ENCODE measurements at regions not wholly inside any gene's neighbourhood (a gene's known extent, or its start where the extent isn't known, plus 50 kb on each side); places are given as distances from the start of the nearest gene placed in this dataset.

DNA sequence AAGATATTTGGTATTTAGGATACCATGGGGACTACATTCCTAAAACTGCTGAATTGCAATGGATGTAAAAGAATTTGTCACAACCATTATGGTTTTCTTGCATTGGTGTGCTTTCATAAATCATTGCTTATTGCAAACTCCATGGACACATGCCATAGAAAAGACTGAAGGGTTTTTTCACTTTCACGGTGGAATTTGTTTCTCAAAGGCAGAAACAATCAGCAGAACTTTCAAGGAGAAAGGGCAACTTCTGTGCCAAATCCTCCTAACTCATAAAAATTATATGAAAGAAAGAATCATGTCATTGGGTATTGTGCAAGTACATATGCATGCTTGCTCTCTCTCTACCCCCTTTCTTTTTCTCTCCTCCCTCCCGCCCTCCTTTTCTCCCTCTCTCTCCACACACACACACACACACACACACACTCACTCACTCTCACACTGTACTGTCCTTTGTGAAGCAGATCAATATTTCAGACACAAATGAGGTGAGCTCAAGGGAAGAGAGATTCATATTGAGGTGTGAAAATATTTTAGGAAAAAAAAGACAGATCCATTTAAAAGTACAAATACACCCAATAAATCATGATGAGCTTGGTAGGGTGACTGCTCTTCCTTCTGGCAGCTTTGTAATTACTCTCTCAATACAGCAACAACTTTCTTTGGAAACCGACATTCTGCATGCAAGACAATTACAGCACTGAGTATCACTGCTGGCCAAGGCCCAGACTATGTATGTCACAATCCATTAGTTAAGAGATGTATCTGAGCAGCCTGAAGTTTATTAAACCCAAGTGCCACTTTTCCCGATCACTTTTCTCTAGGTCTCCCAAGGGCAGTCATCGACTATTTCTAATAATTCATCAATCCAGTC lies 492.6 kb downstream of the TUSC7 start:
- DNase-seq: no peak

DNA sequence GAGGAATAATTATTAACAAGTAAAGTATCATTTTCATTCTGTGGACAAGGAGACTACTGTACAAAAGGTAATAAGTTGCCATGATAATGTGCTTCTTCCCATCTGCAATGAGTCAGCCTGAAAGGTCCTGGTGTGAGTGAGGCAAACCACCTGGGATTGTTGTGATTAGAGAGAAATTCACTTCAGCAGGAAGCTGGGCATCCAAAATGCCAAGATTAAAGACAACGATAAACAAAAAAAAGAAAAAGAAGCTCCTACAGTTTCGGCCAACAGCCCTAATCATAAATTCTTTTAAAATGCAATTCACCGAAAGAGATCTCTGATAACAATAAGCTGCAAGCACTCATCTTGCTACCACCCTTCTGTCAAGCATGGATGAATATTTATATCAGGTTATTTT lies 507.8 kb downstream of the TUSC7 start:
- no peak for DNase-seq

DNA sequence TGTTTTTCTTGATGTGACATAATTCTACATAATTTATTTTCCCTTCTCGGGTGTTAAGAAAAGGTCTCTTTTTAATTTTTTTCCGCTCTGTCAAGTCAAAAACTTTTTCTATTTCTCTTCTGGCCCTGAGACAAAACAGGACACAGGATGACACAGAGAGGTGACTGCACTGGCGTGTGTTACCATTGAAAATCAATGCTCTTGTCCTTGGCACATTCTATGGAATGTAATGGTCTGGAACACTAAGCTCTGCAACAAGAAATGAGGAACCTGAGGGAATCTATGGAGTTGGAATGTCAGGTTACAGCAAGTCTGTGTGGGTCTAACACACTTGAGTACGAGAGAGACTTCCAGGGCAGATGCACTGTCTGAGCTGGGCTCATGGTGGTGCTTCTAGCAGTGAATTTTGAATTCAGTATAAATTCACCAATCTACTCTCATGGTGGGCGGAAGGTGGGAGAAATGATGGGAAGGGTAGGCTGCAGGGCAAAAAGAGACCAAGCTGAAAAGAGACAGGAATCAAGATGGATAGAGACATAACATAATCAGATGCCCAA lies 508.3 kb downstream of the TUSC7 start:
- no peak for DNase-seq

DNA sequence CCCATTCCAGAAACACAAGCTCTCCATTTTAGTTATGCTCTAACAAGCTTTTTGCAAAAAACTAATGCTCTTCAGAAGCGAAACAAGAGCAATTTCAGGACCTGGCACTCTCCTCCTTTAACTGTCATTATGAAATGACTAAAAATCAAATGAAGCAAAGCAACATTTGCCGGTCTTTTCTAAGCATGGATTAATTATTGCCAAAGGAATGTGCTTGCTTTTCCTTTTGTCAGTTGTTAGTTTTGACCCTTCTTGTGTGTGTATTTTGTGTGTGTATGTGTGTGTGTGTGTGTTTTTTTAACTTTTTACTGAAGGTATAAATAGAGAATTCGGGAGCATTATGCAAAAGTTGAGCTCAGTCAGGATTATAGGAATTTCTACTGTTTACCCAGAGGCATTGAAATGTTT lies 509.1 kb downstream of the TUSC7 start:
- DNase-seq: no peak

DNA sequence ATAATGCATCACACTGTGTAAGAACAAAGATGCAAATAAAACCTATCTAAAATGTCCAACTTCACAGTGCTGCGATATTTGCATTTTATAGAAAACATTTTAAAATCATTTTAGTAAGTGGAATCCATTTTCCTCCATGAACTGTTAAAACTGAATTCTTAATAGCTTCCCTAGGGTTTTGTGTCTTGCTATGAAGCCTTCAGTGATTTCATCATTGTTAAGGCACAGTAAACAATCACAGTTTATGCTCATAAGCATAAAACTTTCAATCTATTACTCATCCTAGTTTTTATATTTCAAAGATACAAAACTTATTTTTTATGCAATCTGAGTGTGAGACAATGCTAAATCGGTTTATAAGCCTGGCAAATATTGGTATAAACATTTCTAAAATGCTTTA lies 509.7 kb downstream of the TUSC7 start:
- no peak for DNase-seq

DNA sequence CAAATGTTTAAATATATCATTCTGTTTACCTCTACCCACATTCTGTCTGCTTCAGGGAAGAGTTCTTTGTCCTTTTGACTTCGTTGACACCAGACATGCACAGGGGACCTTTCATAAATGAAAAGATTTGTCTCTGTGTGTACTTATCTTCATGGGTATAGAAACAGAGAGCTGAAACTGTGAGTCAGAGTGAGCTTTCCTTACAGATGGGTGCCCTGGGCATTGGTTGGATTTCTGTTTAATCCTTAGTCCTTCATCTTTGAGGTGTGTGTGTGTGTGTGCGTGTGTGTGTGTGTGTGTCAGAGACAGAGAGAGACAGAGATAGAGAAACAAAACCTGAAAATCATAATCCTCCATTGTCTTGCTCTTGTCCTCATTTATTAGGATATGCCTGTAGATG lies 517.4 kb downstream of the TUSC7 start:
- DNase-seq: no peak

DNA sequence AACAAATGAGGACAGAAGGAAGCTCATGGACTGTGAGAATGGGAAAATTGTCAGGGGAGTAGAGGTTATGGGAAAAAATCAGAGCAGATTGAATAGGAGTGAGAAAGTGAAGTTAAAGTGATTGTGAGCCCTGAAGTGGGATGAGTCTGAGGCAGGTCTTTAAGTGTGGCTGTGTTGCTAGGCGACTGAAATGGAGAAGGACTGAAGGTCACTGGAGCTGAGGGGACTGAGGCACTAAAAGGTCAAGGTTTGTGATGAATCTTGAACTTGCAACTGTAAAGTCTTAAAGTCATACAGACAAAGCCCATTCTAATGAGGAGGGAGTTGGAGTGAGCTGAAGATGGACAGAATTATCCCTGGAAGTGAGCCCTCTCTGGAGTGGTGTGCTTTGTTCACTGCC lies 518.9 kb downstream of the TUSC7 start:
- no peak for DNase-seq

DNA sequence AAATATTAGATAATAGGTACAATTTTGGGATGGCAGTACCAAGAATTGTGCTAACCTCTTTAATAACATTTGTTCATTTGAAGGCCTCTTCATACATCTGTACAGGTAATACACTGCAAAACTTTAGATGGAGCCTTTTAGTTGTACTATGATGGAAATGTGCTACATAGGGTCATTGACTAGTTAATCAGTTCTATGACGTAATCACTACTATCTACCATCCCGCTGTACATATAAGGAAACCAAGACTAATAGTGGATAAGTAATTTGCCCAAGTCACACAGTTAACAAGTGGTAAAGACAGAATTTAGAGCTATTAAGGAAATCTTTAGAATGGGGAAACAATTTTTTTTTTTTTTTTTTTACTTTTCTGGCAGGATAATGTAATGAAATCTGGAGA lies 521.3 kb downstream of the TUSC7 start:
- DNase-seq: no peak

DNA sequence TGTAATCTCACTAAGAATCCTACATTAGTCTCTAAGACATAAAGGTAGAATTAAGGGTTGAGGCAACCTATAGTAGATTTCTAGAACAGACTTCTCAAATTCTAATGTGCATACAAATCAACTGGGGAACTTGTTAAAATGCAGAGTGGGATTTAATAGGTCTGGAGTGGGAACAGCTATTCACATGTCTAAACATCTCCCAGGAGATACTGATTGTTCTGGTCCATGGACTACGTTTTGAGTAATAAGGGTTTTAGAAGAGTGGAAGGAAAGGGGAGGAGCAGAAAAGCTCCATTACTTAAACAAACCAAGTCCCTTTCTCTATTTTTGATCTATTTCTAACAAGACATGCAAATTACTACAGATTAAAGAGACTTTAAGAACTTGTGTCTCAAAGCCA lies 524.8 kb downstream of the TUSC7 start:
- DNase-seq: no peak

DNA sequence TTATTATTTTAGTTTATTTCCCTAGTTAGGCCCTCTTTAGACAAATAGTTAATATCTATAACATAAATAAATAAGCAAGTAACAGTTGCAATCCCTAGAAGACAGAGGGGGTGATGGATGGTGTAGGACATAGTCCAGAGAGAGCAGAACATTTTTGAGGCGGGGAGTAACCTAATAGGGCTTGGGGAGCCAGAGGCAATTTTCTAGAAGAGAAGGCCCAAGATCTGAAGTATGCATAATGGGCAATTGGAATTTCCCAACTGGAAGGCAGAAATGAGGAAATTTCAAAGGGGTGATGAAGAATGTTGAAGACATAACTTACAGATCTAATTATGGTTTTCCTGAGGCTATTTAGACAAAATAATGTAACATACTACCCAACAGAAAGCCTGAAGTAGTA lies 525.7 kb downstream of the TUSC7 start:
- DNase-seq: no peak

DNA sequence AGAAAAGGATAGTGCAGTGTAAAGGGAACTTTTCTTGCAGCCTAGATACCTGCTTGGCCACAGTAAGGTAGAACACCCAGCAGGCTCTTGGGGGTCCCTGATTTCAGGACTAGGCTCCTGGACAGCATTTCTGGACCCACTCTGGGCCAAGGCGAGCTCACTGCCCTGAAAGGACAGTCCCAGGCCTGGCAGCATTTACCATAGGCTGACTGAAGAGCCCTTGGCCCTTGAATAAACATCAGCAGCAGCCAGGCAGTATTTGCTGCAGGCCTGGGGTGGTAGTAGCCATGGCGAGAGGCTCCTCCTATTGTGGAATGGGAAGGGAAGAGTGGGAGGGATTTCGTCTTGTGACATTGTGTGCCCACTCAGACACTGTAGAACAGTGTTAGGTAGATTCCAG lies 529.2 kb downstream of the TUSC7 start:
- DNase-seq: no peak

DNA sequence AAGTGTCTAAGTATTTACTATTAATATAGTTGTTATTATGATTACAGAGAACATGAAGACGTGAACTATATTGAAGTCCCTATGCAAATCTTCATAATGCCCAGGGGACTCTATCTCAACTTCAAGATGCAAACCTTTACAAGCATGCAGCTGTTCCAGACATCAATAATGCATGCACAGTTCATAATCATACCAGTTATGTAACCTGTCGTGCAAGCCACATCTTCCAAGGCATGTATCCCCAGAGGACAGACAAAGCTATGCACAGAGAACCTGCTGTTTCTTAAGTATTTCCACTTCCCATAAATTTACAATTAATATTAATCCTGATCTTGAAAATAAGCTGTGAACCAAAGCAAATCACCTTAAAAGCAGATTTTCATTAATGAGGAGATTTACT lies 534.1 kb downstream of the TUSC7 start:
- no peak for DNase-seq

DNA sequence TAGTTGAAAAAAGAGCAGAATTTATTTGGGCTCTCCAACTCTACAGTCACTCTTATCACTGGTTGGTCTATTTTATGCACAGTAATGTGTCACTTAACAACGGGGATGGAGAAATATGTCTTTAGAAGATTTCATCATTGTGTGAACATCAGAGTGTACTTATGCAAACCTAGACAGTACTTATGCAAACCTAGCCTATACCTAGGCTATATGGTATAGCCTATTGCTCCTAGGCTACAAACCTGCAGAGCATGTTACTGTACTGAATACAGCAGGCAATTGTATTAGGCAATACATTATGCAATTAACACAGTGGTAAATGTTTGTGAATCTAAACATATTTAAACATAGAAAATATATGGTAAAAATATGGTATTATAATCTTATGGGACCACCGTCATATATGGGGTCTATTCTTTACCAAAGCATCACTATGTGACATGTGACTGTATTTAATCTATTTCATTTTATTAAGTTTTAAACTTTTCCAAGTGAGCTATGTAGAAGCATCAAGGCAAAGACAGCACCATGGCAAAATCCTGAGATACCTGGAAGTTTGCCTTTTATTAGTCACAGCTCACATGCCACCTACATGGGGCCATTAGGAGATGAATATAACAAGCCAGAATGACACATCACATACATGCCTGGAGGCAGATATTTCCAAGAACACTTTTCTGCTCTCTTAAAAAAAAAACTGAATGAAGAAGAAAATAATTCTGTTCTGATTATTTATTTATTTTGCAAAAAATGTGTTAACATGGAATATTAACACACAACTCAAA lies 537.4 kb downstream of the TUSC7 start:
- DNase-seq: no peak

DNA sequence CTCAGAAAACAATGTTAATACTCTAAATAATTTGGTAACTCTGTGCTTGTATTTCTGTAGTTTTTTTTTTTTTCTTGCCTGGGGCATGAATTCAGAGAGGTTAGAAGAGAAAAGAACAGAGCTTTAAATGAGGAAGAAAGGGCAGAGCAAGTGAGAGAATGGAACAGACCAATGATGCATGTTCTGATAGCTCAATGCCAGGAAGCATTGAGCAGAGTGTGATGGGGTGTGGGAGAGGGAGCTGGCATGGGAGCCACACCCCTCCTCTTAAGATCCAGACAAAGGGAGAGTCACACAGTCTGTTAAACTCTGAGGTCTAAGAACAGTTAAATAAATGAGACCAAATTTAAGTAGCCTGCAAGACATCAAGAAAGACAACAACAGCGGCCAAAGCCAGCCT lies 538.6 kb downstream of the TUSC7 start:
- no peak for DNase-seq

DNA sequence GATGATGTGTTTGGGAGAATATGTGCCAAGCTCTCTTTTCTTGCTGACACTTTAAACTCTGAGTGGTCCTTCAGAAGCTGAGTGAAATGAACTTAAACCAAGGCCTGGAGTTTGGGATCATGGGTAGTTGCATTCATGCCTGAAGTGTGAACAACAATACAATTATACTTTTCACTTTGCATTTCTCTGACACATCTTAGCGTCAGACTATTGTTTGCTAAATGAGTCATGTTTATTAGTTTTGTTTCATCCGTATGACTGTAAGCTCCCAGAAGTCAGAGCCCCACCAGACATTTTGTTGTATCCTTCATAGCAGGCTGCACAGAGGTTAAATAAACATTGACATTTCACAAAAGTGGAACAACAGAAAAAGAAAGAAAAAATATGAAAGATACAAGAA lies 542.6 kb downstream of the TUSC7 start:
- DNase-seq: no peak

DNA sequence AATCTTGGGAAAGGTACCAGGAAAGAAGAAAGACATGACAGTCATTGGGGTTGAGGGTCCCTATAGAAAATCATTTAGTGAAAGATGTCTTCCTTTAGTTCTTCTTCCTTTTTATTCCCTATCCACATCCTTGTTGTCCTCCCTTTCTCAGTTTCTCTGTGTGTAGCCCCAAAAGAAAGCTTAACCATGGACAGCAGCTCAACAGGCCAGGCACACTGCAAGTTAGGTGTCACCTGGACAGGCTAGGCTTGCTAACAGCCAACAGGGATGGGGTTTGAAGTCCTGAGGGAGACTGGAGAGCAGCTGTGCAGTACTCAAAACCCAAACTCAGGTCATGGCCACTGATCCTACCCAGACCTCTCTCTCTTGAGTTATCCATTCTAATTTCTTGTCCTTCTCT lies 543.1 kb downstream of the TUSC7 start:
- no peak for DNase-seq

DNA sequence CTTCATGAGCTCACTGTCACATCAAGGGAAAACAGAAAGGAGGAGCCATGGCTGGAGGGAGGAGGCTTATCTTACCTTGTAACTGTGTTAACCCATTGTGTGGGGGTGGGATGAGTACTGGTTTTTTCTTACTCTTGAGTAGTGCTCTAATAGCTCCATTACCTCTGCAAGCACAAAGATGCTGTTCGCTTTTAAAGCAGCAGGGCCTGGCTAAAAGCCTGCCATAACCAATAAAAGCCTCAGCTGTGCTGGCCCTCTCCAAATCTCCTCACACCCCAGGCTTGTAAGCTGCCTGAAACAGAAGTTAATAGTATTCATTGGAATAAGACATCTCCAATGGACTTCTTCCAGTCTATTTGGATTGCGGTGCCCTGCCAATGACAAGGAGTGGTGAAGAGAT lies 544.1 kb downstream of the TUSC7 start:
- DNase-seq: no peak

DNA sequence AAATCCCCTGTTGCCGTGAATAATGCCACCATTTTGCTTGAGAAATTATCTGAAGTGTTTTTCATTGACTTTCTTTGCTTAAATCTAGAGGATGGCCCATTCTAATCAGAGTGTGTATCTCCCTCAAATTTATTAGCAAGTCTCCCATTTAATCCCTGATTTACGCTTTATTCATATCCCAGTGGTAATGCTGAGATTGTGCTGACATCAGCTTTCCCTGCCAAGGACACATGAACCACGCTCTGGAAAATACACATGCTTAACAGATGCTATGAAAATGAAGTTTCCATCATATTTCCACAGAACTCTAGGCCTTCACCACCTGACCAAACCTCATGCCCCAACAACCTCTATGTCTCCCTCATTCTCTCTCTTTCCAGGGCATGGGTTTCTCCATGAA lies 545.4 kb downstream of the TUSC7 start:
- no peak for DNase-seq

DNA sequence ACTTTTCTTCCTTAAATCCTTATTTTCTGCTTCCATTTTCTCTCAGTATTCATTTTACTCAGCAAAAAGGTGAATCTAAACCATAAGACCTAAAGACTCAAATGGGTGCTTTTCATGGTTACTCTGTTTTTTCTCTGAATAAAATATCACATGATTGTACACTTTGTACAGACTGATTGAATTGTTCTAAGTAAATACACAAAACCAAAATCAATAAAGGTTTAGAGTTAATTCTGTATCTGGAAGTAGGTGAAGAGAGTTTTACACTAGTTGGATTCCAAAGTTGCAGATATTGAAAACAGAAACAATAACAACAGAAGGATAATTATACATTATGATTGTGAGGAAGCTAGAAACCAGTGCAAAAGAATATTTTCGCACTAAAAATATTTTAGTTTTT lies 546.2 kb downstream of the TUSC7 start:
- no peak for DNase-seq

DNA sequence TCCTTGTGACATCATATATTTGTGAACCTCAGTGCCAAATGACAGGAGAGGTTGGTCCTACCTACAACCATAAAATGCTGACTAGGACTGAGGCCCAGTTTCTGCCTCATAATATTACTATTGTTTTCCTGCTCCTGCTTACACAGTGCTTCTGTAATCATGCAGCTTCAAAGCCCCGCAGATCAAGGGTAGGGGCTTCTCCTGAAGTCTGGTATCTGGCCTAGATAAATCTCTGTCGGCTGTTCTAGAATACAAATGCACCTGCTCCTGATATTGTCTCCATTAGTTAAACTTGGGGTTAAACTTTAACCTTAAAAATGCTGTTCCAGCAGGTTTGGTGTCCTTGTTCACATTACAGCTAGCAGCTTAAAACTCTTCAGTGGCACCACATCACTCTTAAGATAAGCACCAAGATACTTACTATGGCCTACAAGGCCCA lies 552.4 kb downstream of the TUSC7 start:
- no peak for DNase-seq

DNA sequence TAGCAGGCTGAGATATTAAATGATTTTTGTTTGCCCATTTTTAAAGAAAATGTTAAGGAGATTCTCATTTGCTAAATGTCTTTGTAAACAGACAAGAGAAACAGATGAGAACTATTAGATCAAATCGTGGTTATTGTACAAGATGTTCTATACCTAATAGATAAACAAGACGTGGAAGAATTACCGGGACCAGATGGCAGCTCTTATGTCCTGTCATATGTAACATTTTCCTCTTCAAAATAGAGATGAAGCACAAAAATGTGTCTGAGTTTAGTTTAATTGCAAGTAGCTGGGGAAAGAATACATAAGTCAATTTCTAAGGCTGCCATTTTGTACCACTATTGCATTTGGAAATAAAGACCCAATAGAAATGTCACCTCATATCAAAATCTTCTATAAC lies 553.7 kb downstream of the TUSC7 start:
- DNase-seq: no peak

DNA sequence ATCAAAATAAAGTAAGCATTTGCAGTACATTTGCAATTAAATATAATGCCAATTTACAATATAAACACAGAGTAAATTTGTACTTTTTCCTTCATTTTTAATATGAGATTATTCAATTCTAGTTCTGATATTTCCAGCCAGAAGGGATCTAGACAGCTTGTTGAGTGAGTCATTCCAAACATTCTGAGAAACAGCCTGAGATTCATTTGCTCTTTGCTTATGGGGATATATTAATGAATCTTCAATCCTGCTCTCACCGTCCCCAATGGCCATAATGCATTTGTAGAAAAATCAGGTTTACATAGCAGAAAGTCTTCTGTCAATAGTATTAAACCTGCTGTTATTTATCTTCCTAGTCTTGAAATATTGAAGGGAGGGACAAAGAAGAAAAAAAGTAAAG lies 554.2 kb downstream of the TUSC7 start:
- DNase-seq: no peak

DNA sequence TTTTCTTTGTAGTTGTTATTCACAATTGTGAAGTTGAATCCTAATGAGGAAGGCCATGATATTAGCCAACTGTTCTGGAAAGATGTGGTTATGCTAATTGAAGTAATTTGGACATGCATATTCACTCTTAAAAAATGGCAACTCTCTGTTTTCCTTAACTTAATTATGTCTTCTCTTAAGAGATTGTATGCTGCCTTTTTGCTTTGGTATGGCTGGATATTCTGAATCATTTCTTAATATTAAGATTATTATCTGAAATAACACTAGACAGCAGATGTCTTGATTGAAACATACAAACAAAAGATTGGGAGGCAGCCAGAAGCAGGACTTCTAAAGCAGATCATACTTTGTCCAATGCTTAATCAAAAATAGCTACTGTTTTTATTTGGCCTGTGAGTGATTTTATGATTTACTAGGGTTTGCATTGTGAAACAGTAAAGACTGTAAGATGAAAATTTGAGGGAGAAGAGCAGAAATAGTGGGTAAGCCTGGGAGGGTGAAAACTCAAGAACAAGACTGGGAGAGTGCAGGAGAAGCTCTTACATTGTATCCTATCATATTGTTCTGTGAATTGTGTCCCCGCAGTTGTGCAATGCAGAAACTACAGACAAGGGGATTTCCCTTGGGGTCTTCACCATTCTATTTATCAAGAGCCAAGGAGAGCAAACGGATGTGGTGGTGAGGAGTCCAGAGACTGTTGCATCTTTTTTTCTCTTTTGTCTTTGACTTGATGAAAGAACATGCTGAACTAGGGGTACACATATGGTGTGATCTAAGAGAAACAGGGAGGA lies 554.8 kb downstream of the TUSC7 start:
- DNase-seq: no peak
